ENCODE measurements at regions not wholly inside any gene's neighbourhood (a gene's known extent, or its start where the extent isn't known, plus 50 kb on each side); places are given as distances from the start of the nearest gene placed in this dataset.

- 60% methylated on average over 3 of the region's 3 CpGs for WGBS (ENCODE audit: missing lambda C conversion rate)
- ChIA-PET CTCF (interaction anchor here (0.7 to 3.5 kb wide), 4 partner anchors 11 to 351 kb away, joined by 3 to 26 read pairs (median 3); no protein-coding TSS in a partner anchor), POLR2A (no interaction called here)
- FAIRE-seq: no peak
- no peak for TF ChIP-seq JUNB (IDR thresholded peaks at IDR 0.05)
- TF ChIP-seq BCL3 (IDR thresholded peaks at IDR 0.05): no peak
- TF ChIP-seq GATA3 (IDR thresholded peaks at IDR 0.05; ENCODE audit: borderline replicate concordance): no peak
- TF ChIP-seq CHD4 (IDR thresholded peaks at IDR 0.05; ENCODE audit: borderline replicate concordance): no peak
- TF ChIP-seq HOXA7 (CRISPR knock-in tag; IDR thresholded peaks at IDR 0.05): no peak
- TF ChIP-seq MAX (IDR thresholded peaks at IDR 0.05): no peak
- no peak for TF ChIP-seq ZFP36 (IDR thresholded peaks at IDR 0.05; ENCODE audit: borderline replicate concordance, partially characterized antibody)
- no peak for TF ChIP-seq ZSCAN20 (CRISPR knock-in tag; IDR thresholded peaks at IDR 0.05)
- no peak for TF ChIP-seq HOXB5 (CRISPR knock-in tag; IDR thresholded peaks at IDR 0.05)
- no peak for TF ChIP-seq ESRRA (IDR thresholded peaks at IDR 0.05; ENCODE audit: borderline replicate concordance, low read length)
- no peak for TF ChIP-seq SREBF2 (IDR thresholded peaks at IDR 0.05)
- no peak for TF ChIP-seq POLR2AphosphoS2 (conservative IDR thresholded peaks at IDR 0.05; ENCODE audit: low read length)
- no peaks in the 10 kb centered on the region; the same call in 2 of the 3 replicates for H3K4me1 ChIP-seq
- DNase-seq (ENCODE audit: low read depth in 1 of 2, low spot score in 1 of 2): no peak
- ATAC-seq: no peak
- H3K27ac ChIP-seq: no peak overlapping the region
- H3K4me2 ChIP-seq: no peak overlapping the region
- H3K9me3 ChIP-seq: no peaks in the 10 kb centered on the region
- H3K4me3 ChIP-seq: no peak overlapping the region
Observed at GRCh38 chr6:137269803-137270202, 50.6 kb upstream of the IFNGR1 start.

DNA sequence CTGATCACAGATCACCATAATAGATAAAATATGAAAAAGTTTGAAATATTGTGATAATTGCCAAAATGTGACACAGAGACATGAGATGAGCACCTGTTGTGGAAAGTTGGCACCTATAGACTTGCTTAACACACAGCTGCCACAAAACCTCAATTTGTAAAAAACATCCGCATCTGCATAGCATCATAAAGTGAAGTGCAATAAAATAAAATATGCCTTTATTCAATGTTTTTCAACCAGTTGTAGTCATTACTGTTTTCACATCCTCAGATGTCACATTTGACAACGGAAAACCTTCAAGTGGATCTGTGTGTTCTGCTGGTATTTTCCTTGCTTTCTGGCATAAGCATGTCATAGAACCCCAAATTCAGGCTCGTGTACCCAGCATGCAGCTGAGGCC, 50.2 kb upstream of the IFNGR1 start:
- ATAC-seq (no peak), DNase-seq (ENCODE audit: low read depth in 1 of 2, low spot score in 1 of 2) (no peak), FAIRE-seq (no peak)
- POLR2A ChIA-PET: no interaction called here
- Histone ChIP-seq H3K4me3 (no peak overlapping the region), H3K4me1 (no peaks in the 10 kb centered on the region; the same call in 2 of the 3 replicates), H3K4me2 (no peak overlapping the region), H3K27ac (no peak overlapping the region), H3K9me3 (peaks cover under 1% of the 10 kb centered on the region; the same call in 1 of the 3 replicates)
- 65% methylated on average over 3 of the region's 3 CpGs for WGBS (ENCODE audit: missing lambda C conversion rate)
- TF ChIP-seq RCOR1 (IDR thresholded peaks at IDR 0.05; ENCODE audit: low read depth, low read length): no peak
- no peak for TF ChIP-seq MYC (IDR thresholded peaks at IDR 0.05; ENCODE audit: borderline replicate concordance, low read length)
- TF ChIP-seq HOXB13 (CRISPR knock-in tag; IDR thresholded peaks at IDR 0.05; ENCODE audit: low read depth): no peak
- TF ChIP-seq TP53 (CRISPR knock-in tag; IDR thresholded peaks at IDR 0.05): no peak
- no peak for TF ChIP-seq ZSCAN20 (CRISPR knock-in tag; IDR thresholded peaks at IDR 0.05)
- TF ChIP-seq RFX5 (IDR thresholded peaks at IDR 0.05): no peak
- TF ChIP-seq MAX (IDR thresholded peaks at IDR 0.05): no peak
- TF ChIP-seq BHLHE40 (IDR thresholded peaks at IDR 0.05; ENCODE audit: low read depth, low read length): no peak
- TF ChIP-seq HOXB5 (CRISPR knock-in tag; IDR thresholded peaks at IDR 0.05): no peak
- TF ChIP-seq TFCP2L1 (CRISPR knock-in tag; IDR thresholded peaks at IDR 0.05): no peak
- TF ChIP-seq MAZ (IDR thresholded peaks at IDR 0.05; ENCODE audit: borderline replicate concordance, low read depth, low read length): no peak
- TF ChIP-seq CTCF (IDR thresholded peaks at IDR 0.05): no peak
- TF ChIP-seq CHD4 (IDR thresholded peaks at IDR 0.05; ENCODE audit: borderline replicate concordance): no peak
- no peak for TF ChIP-seq EHF (CRISPR knock-in tag; IDR thresholded peaks at IDR 0.05)
- no peak for TF ChIP-seq ZNF302 (CRISPR knock-in tag; IDR thresholded peaks at IDR 0.05)
- no peak for TF ChIP-seq ZFP36 (IDR thresholded peaks at IDR 0.05; ENCODE audit: borderline replicate concordance, partially characterized antibody)
- no peak for TF ChIP-seq CBX2 (IDR thresholded peaks at IDR 0.05; ENCODE audit: borderline replicate concordance, low read depth)
- no peak for TF ChIP-seq HMGXB4 (CRISPR knock-in tag; IDR thresholded peaks at IDR 0.05; ENCODE audit: borderline replicate concordance)
- TF ChIP-seq SMC3 (IDR thresholded peaks at IDR 0.05): no peak
- CTCF ChIA-PET: interaction anchor here (1.1 to 3.5 kb wide), 2 partner anchors 45 to 193 kb away, joined by 3 to 26 read pairs; no protein-coding TSS in a partner anchor
